Duodenal mucosa (tissue), 2 donors: ENCODE measurements at regions not wholly inside any gene's neighbourhood (a gene's known extent, or its start where the extent isn't known, plus 50 kb on each side); places are given as distances from the start of the nearest gene placed in this dataset.

ENCODE experiments used
- H3K27ac ChIP-seq: one replicate; pipeline ENCODE4 v1.7.0; 2013; ENCODE audit warnings: low read depth, low read length
- H3K27me3 ChIP-seq, 2 donors: one replicate each; pipeline ENCODE4 v1.7.0; 2013; ENCODE audit warnings: low read length in 2 of 2, control low read depth in 1 of 2; ENCODE audit not compliant: insufficient read depth in 2 of 2, control insufficient read depth in 1 of 2
- H3K36me3 ChIP-seq, 2 donors: one replicate each; pipeline ENCODE4 v1.7.0; 2013; ENCODE audit warnings: low read length in 2 of 2, control low read depth in 1 of 2; ENCODE audit not compliant: insufficient read depth in 2 of 2, control insufficient read depth in 1 of 2
- H3K4me1 ChIP-seq, 2 donors: one replicate each; pipeline ENCODE4 v1.7.0; 2013; ENCODE audit warnings: low read length in 2 of 2, control low read depth in 1 of 2; ENCODE audit not compliant: insufficient read depth in 2 of 2, control insufficient read depth in 1 of 2
- H3K4me3 ChIP-seq, 2 donors: one replicate each; pipeline ENCODE4 v1.7.0; 2013; ENCODE audit warnings: low read length in 2 of 2, low read depth in 1 of 2
- H3K9ac ChIP-seq, 2 donors: one replicate each; pipeline ENCODE4 v1.7.0; 2013; ENCODE audit warnings: low read length in 2 of 2, low read depth in 1 of 2
- H3K9me3 ChIP-seq, 2 donors: one replicate each; pipeline ENCODE4 v1.7.0; 2013; ENCODE audit warnings: low read length in 2 of 2, control low read depth in 1 of 2; ENCODE audit not compliant: control insufficient read depth in 1 of 2

DNA sequence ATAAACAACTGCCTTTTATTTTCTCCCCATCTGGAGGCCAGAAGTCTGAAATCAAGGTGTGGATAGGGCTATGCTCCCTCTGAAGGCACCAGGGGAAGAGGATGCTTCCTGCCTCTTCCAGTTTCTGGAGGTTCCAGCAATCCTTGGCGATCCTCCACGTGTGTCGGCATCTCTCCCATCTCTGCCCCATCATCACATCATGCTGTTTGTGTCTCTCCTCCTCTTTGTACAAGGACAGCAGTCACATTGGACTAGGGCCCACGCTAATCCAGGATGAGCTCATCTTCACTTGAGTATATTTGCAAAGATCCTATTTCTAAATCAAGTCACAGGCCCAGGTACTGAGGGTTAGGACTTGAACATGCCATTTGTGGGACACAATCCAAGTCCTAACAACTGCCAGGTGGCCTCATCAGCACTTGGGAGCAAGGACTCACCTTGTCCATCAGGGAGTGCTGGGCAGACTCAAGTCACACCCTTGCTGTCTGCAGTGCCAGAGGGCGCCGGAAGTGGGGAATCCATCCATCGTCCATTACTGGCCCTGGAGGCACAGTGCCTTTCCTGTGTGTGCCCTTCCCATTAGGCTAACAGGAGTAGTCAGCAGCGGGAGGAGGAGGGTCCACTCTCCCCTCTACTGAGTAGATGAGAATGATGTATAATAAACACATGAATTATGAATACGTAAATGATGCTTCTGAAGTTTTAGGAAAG, 185.4 kb upstream of the AJAP1 start:
- Histone ChIP-seq H3K36me3 (no peaks in the 10 kb centered on the region), H3K9me3 (no peaks in the 10 kb centered on the region), H3K27ac (no peak overlapping the region), H3K4me1 (no peaks in the 10 kb centered on the region), H3K27me3 (no peaks in the 10 kb centered on the region), H3K4me3 (no peak overlapping the region), H3K9ac (no peak overlapping the region)

DNA sequence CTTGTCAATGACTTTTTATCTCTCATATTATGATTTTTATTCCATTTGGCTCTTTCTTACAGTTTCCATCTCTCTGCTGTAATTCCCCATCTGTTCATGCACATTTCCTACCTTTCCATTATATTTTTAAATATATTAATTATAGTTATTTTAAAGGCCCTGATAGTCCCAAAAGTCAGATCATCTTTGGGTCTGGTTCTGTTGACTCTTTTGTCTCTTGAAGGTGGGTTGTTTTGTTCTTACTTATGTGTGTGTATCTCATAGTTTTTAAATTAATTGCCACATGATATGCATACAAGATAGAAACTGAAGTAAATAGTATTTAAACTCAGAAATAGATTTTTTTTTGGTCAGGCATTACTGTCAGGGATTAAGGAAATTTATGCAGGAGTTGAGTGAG, 178.0 kb upstream of the AJAP1 start:
- H3K4me3 ChIP-seq = no peak overlapping the region
- no peaks in the 10 kb centered on the region for H3K27me3 ChIP-seq
- no peaks in the 10 kb centered on the region for H3K4me1 ChIP-seq
- no peaks in the 10 kb centered on the region for H3K36me3 ChIP-seq
- peaks cover 0 to 6% of the 10 kb centered on the region in 2 donors for H3K9me3 ChIP-seq
- H3K9ac ChIP-seq = no peak overlapping the region
- no peak overlapping the region for H3K27ac ChIP-seq

DNA sequence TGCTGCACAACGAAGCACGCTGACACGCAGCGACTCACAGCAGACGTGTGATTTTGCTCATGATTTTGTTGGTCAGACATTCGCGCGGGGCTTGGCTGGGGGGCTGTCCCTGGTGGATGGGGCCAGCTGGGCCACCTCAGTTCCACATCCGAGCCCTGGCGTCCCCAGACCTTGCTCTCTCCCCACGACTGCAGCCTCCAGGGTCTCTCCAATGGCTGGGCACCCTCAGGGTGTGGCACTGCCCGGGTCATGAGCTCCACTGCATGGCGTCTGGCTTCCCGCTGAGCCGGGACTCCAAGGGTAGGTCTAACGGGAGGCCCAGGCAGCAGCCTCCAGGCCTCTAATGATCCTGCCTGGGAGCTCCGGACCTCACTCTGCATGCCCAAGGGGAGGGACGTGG, 173.0 kb upstream of the AJAP1 start:
- Histone ChIP-seq H3K36me3 (no peaks in the 10 kb centered on the region), H3K9me3 (peaks cover 0 to 6% of the 10 kb centered on the region in 2 donors), H3K4me3 (no peak overlapping the region), H3K27ac (no peak overlapping the region), H3K4me1 (no peaks in the 10 kb centered on the region), H3K9ac (no peak overlapping the region), H3K27me3 (no peaks in the 10 kb centered on the region)

DNA sequence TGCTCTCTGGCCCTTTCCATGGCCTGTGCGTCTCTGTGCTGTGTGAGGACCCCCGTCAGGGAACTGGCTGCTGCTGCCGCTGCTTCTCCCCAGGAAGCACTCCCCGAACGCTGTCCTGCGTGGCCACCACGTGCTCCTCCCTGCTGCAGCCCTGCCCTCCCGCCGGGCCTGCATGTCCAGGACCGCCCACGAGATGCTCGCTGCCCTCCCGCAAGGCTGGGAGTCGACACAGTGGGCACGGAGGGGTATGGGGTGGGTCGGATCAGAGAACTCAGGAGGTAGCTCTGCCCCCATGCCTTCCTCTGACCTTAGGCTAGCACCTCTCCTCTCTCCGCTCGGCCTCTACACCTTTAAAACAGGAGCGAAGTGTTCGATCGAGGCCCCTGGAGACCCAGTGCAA, 171.9 kb upstream of the AJAP1 start:
- Histone ChIP-seq H3K27me3 (no peaks in the 10 kb centered on the region), H3K4me3 (no peak overlapping the region), H3K4me1 (no peaks in the 10 kb centered on the region), H3K9me3 (no peaks in the 10 kb centered on the region), H3K36me3 (no peaks in the 10 kb centered on the region), H3K27ac (no peak overlapping the region), H3K9ac (no peak overlapping the region)

DNA sequence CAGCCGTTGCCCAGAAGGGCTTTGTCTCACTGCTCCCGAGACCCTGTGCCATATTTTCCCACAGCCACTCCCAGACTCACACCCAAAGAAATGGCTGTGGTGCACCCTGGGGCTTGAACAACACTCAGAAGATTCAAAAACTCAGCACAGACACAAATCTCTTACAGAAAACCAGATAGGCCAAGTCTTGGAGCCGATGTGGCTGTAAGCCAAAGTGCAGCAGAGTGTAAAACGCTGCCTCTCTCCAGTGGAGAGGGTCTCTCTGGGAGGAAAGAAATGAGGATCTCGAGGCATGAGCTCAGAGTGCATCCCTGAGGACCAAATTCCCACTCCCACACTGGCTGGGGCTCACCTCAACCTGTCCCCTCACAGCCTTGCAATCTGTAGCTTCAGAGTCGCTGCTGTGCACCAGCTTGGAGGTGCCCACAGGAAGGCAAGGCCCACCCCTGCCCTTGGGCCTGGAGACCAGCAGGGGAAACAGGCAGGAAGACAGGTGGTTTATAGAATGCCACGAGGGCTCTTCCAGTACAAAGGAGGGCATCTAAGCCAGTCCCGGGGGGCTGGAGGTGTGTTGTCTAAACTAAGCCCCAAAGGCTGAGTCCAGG, 171.3 kb upstream of the AJAP1 start:
- Histone ChIP-seq H3K9ac (no peak overlapping the region), H3K36me3 (no peaks in the 10 kb centered on the region), H3K9me3 (no peaks in the 10 kb centered on the region), H3K4me3 (no peak overlapping the region), H3K4me1 (no peaks in the 10 kb centered on the region), H3K27ac (no peak overlapping the region), H3K27me3 (no peaks in the 10 kb centered on the region)

DNA sequence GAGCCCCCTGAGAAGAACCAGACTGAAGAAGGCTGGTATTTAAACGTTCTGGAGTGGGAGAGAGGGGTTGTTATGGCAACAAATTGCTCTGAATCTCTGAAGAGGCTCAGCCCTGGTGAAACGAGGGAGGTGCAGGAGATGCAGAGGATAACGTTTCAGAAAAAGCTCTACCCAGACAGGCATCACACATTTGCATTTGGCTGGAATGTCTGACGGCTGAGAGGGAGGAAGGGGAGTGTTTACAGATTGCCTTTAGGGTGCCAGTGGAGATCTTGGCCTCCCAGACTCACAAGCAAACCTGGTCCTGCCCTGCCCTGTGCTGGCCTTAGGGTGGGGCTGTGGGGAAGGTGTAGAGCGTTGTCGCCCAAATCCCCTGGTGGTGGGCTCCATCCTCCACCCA, 169.0 kb upstream of the AJAP1 start:
- no peaks in the 10 kb centered on the region for H3K9me3 ChIP-seq
- no peak overlapping the region for H3K27ac ChIP-seq
- no peaks in the 10 kb centered on the region for H3K4me1 ChIP-seq
- H3K4me3 ChIP-seq = no peak overlapping the region
- H3K27me3 ChIP-seq = no peaks in the 10 kb centered on the region
- H3K9ac ChIP-seq = no peak overlapping the region
- no peaks in the 10 kb centered on the region for H3K36me3 ChIP-seq

DNA sequence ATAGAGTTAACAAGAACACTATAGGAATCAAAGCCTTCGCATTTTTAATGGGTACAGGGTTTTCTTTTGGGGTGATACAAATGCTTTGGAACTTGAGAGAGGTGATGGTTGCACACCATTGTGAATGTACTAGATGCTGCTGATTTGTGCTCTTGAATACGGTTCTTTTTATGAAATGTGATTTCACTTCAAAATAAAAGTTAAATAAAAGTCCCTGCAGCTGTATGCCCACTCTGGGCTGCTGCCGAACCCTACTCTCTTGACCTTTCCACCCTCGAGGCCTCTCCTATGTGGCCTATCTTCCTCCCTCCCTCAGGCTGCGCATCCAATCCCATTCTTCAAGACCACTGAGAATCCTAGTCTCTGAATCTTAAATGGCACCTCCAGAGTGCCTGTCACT, 168.5 kb upstream of the AJAP1 start:
- no peaks in the 10 kb centered on the region for H3K36me3 ChIP-seq
- H3K9me3 ChIP-seq = no peaks in the 10 kb centered on the region
- no peaks in the 10 kb centered on the region for H3K4me1 ChIP-seq
- no peak overlapping the region for H3K4me3 ChIP-seq
- H3K27me3 ChIP-seq = no peaks in the 10 kb centered on the region
- H3K27ac ChIP-seq = no peak overlapping the region
- no peak overlapping the region for H3K9ac ChIP-seq

DNA sequence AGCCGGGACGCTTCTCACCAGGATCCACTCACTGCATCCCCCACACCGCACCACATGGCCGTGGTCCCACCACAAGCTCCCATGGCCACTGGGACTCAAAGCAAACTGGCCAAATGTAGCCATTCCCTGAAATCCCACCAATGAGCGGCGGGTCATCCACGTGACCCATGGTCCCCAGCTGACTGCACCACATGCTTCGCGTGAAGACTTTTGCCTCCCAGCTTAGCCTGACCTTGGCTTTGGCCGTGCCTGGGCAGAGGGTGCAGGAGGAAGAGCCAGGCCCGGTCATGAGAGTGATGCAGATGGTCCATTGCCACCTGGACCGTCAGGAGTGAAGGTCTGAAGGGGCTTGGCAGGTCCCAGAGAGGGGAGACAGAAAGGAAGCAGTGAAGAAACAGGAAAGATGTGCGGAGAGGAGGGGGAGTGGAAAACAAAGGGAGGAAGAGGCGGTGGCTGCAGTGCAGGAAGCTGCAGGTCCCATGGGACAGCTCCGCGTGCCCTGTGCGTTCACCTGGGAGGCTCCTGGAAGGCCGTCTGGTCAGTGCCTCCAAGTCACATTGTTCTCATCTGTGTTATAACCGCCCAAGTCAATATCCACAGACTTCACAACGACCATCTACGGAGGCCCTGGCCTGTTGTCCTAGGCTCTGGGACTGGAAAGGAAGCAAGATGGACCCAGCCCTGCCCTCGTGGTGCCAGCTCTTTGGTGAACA, 167.8 kb upstream of the AJAP1 start:
- H3K27ac ChIP-seq = no peak overlapping the region
- no peaks in the 10 kb centered on the region for H3K36me3 ChIP-seq
- no peak overlapping the region for H3K9ac ChIP-seq
- H3K9me3 ChIP-seq = no peaks in the 10 kb centered on the region
- no peaks in the 10 kb centered on the region for H3K4me1 ChIP-seq
- no peak overlapping the region for H3K4me3 ChIP-seq
- H3K27me3 ChIP-seq = no peaks in the 10 kb centered on the region

DNA sequence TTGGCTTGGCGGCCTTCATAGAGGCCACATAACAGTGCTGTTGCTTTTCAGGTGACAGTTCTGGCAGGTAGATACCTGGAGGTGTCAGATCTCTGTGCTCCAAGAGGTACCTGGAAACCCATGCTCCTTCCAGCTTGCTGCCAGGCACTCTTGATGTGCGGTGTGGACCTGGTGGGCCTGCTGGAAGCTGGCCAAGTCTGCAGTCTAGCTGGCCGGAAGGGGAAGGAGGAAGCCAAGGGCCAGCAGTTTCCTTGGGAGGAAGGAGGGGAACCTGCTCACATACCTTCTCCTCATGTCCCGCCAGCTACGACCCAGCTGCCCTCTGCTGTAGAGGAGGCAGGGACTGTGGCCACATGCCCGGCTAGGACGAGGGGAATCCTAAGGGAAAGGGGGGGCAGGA, 166.4 kb upstream of the AJAP1 start:
- Histone ChIP-seq H3K9me3 (no peaks in the 10 kb centered on the region), H3K27me3 (no peaks in the 10 kb centered on the region), H3K9ac (no peak overlapping the region), H3K27ac (no peak overlapping the region), H3K4me1 (no peaks in the 10 kb centered on the region), H3K36me3 (no peaks in the 10 kb centered on the region), H3K4me3 (no peak overlapping the region)

DNA sequence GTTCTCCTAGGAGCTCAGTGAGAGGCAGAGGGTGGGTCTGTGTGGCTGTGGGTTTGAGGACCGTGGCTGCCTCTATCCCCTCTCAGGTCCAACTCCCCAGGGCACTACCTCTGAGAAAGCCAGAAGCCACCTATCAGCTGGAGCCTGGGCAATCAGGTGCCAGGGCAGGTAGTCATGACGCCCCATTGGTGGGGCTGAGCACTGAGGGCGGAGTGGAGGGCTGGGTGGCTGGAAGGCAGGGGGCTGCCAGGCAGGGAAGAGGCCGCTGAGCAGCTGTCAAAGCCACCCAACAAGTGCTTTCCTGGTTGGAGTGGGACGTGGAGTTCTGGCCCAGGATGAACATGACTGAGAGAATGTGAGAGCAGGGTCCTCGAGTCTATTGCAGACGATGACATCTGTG, 164.9 kb upstream of the AJAP1 start:
- Histone ChIP-seq H3K9me3 (no peaks in the 10 kb centered on the region), H3K4me1 (no peaks in the 10 kb centered on the region), H3K27ac (no peak overlapping the region), H3K27me3 (no peaks in the 10 kb centered on the region), H3K36me3 (no peaks in the 10 kb centered on the region), H3K9ac (no peak overlapping the region), H3K4me3 (no peak overlapping the region)
